Gastrocnemius medialis (tissue), 4 donors: ENCODE measurements at regions not wholly inside any gene's neighbourhood (a gene's known extent, or its start where the extent isn't known, plus 50 kb on each side); places are given as distances from the start of the nearest gene placed in this dataset.

ENCODE experiments used
- CTCF ChIP-seq, 5 experiments: fragments of 450-650 bp in 3 of 5; fragments of 200-600 bp in 2 of 5; sonication (generic) in 2 of 5; IDR thresholded peaks in 4 of 5; conservative IDR thresholded peaks in 1 of 5; 1 replicate in 4 of 5; 2 replicates in 1 of 5; pipeline ENCODE4 v1.5.1; 2016 to 2019; ENCODE audit warnings: antibody characterized with exemption in 5 of 5, mild to moderate bottlenecking in 3 of 5, moderate library complexity in 3 of 5
- POLR2A ChIP-seq, 2 donors: fragments of 450-650 bp; IDR thresholded peaks; one replicate each; pipeline ENCODE4 v1.6.1; 2017; ENCODE audit warnings: antibody characterized with exemption in 2 of 2, mild to moderate bottlenecking in 2 of 2, moderate library complexity in 2 of 2

- TF ChIP-seq POLR2A (IDR thresholded peaks at IDR 0.05) (no peak), CTCF (IDR thresholded peaks at IDR 0.05 in 4 of 5, conservative IDR thresholded peaks at IDR 0.05 in 1 of 5) (no peak)
These were observed 570.8 kb downstream of the GALR1 start for GRCh38 chr18:77820472-77820871.
